Endothelial cell of umbilical vein (primary cell): ENCODE measurements at regions not wholly inside any gene's neighbourhood (a gene's known extent, or its start where the extent isn't known, plus 50 kb on each side); places are given as distances from the start of the nearest gene placed in this dataset.

Experiments used
- BruUV-seq: library from RNA; stranded (reverse); fragments of 400-500 nt; replicated peaks from 2 replicates; lab custom pipeline; 2021; lab: Mats Ljungman, UMichigan
- CTCF ChIA-PET: fragments of 300-600, 350-600 bp; sonication (Branson Sonifier 250); formaldehyde crosslinking; loops from one replicate; lab custom pipeline; 2021; ENCODE audit warnings: antibody characterized with exemption, inconsistent platforms; lab: Charles Lee
- POLR2A ChIA-PET: fragments of 300-600, 350-600 bp; sonication (Branson Sonifier 250); formaldehyde crosslinking; loops from one replicate; lab custom pipeline; 2021; ENCODE audit warnings: antibody characterized with exemption, inconsistent platforms; lab: Charles Lee
- DNase-seq: peaks from one replicate; pipeline ENCODE4 v3.0.0-alpha.2; 2011; ENCODE audit warnings: low read depth, low spot score
- FAIRE-seq: peaks from 2 replicates; lab custom pipeline; 2011; peaks lifted over from hg19 to GRCh38; lab: Jason Lieb, UNC
- H2AFZ ChIP-seq: 2 replicates; pipeline ENCODE4 v1.6.0; 2012; ENCODE audit warnings: low read depth, low read length, control low read depth, inconsistent platforms
- H3K27ac ChIP-seq: 2 replicates; pipeline ENCODE4 v1.5.1; 2011; ENCODE audit warnings: low read depth, mild to moderate bottlenecking, control low read depth, low read length, moderate library complexity; ENCODE audit not compliant: insufficient read depth
- H3K27me3 ChIP-seq, 2 experiments: 2 replicates each; pipeline versions ENCODE4 v1.6.0 to v1.6.1; 2011; ENCODE audit warnings: low read length in 2 of 2, mixed read lengths in 1 of 2; ENCODE audit not compliant: control insufficient read depth in 2 of 2, insufficient read depth in 2 of 2
- H3K36me3 ChIP-seq, 2 experiments: 2 replicates in 1 of 2; 3 replicates in 1 of 2; pipeline ENCODE4 v1.5.1; 2011; ENCODE audit warnings: low read length in 2 of 2, mild to moderate bottlenecking in 1 of 2, moderate library complexity in 1 of 2; ENCODE audit not compliant: control insufficient read depth in 2 of 2, insufficient read depth in 2 of 2; ENCODE audit errors: extremely low read depth in 1 of 2
- H3K4me1 ChIP-seq: 3 replicates; pipeline ENCODE4 v1.5.1; 2011; ENCODE audit warnings: mild to moderate bottlenecking, low read length; ENCODE audit not compliant: control insufficient read depth, insufficient read depth; ENCODE audit errors: extremely low read depth
- H3K4me2 ChIP-seq: 2 replicates; pipeline ENCODE4 v1.6.1; 2011; ENCODE audit warnings: low read length, control low read depth, mixed read lengths; ENCODE audit not compliant: insufficient read depth
- H3K4me3 ChIP-seq, 3 experiments: fragments of 200-600 bp in 1 of 3; sonication (generic), shearing (Covaris generic) in 1 of 3; replicated peaks in 1 of 3; 2 replicates each; pipeline ENCODE4 v1.5.1; 2011 to 2016; ENCODE audit warnings: control low read depth in 3 of 3, low read length in 3 of 3, mild to moderate bottlenecking in 2 of 3, inconsistent platforms in 1 of 3, low read depth in 1 of 3, moderate library complexity in 1 of 3; ENCODE audit not compliant: insufficient read depth in 1 of 3
- H3K79me2 ChIP-seq: 2 replicates; pipeline ENCODE4 v1.6.0; 2012; ENCODE audit warnings: low read length, inconsistent platforms; ENCODE audit not compliant: control insufficient read depth, insufficient read depth
- H3K9ac ChIP-seq: replicated peaks from 2 replicates; pipeline ENCODE3; 2011; ENCODE audit warnings: low read length, control low read depth; ENCODE audit not compliant: insufficient read depth; ENCODE audit errors: extremely low read depth
- H3K9me1 ChIP-seq: replicated peaks from 3 replicates; pipeline ENCODE4 v1.6.0; 2011; ENCODE audit warnings: mild to moderate bottlenecking, low read length; ENCODE audit not compliant: control insufficient read depth, insufficient read depth; ENCODE audit errors: extremely low read depth
- H3K9me3 ChIP-seq: replicated peaks from 2 replicates; pipeline ENCODE4 v1.5.1; 2012; ENCODE audit warnings: low read length, inconsistent platforms; ENCODE audit not compliant: control insufficient read depth, insufficient read depth
- H4K20me1 ChIP-seq: replicated peaks from 2 replicates; pipeline ENCODE3; 2011; ENCODE audit warnings: mild to moderate bottlenecking, low read length; ENCODE audit not compliant: control insufficient read depth, insufficient read depth; ENCODE audit errors: extremely low read depth
- CTCF ChIP-seq, 2 donors: IDR thresholded peaks; 1 replicate in 1 of 2; 2 replicates in 1 of 2; pipeline ENCODE4 v1.5.1; 2011; ENCODE audit warnings: low read length in 2 of 2, mild to moderate bottlenecking in 2 of 2, moderate library complexity in 2 of 2, control low read depth in 1 of 2, inconsistent platforms in 1 of 2, low read depth in 1 of 2; ENCODE audit not compliant: insufficient read depth in 1 of 2; ENCODE audit errors: extremely low read depth in 1 of 2
- EZH2 ChIP-seq: IDR thresholded peaks from 2 replicates; pipeline ENCODE4 v1.6.1; 2012; ENCODE audit warnings: borderline replicate concordance, low read depth, mild to moderate bottlenecking, moderate library complexity, low read length, inconsistent platforms; ENCODE audit not compliant: severe bottlenecking
- FOS ChIP-seq: IDR thresholded peaks from 2 replicates; pipeline ENCODE4 v1.6.1; 2011; ENCODE audit warnings: mild to moderate bottlenecking, low read length, moderate library complexity, borderline replicate concordance; ENCODE audit not compliant: insufficient read depth
- GATA2 ChIP-seq: IDR thresholded peaks from 2 replicates; pipeline ENCODE4 v1.7.0; 2011; ENCODE audit warnings: low read depth, mild to moderate bottlenecking, moderate library complexity, mixed read lengths, low read length; ENCODE audit not compliant: insufficient read length, insufficient read depth
- JUN ChIP-seq: IDR thresholded peaks from 2 replicates; pipeline ENCODE4 v1.6.1; 2011; ENCODE audit warnings: borderline replicate concordance, low read depth; ENCODE audit not compliant: insufficient read length, insufficient read depth
- MAX ChIP-seq: IDR thresholded peaks from 2 replicates; pipeline ENCODE4 v1.6.1; 2011; ENCODE audit not compliant: insufficient read depth, insufficient read length
- MYC ChIP-seq: IDR thresholded peaks from one replicate; pipeline ENCODE4 v1.6.1; 2011; ENCODE audit warnings: mild to moderate bottlenecking, low read depth, low read length
- POLR2A ChIP-seq: IDR thresholded peaks from 2 replicates; pipeline ENCODE4 v1.6.1; 2012; ENCODE audit warnings: low read depth, mild to moderate bottlenecking, control low read depth, low read length
- POLR2AphosphoS5 ChIP-seq: IDR thresholded peaks from 2 replicates; pipeline ENCODE4 v1.6.1; 2012; ENCODE audit warnings: low read depth, mild to moderate bottlenecking, control low read depth, low read length, moderate library complexity; ENCODE audit not compliant: insufficient read depth
- dilution Hi-C: fragments of 300-500 bp; cut with MboI; formaldehyde crosslinking; loops from one replicate; pipeline ENCODE4 v1.15.0; 2019; ENCODE audit warnings: low sequenced_read_pairs; ENCODE audit not compliant: extremely low pct_ligation_motif_present
- intact Hi-C: fragments of 100-400 bp; cut with micrococcal nuclease; formaldehyde crosslinking; loops from one replicate; pipeline ENCODE4 v1.10.0; 2022

- FAIRE-seq (peak; percentile 61), DNase-seq (peak; percentile 5)
- dilution Hi-C loops = no loop called here
- BruUV-seq = no TSS peak
- Histone ChIP-seq H3K27ac (no peak overlapping the region), H3K9ac (no peak overlapping the region), H3K4me3 (no peak overlapping the region), H3K4me1 (peaks cover 3% of the 10 kb centered on the region), H4K20me1 (no peaks in the 10 kb centered on the region), H3K79me2 (no peaks in the 10 kb centered on the region), H3K27me3 (no peaks in the 10 kb centered on the region), H3K9me1 (no peaks in the 10 kb centered on the region), H3K9me3 (no peaks in the 10 kb centered on the region), H2AFZ (peak overlapping the region; percentile 23), H3K4me2 (no peak overlapping the region), H3K36me3 (no peaks in the 10 kb centered on the region)
- intact Hi-C loops = loop anchor here (1.0 to 5.0 kb wide), 4 partner anchors 165 to 377 kb away; no protein-coding TSS in a partner anchor
- CTCF ChIA-PET = interaction anchor here (0.6 to 2.3 kb wide), 8 partner anchors 76 to 391 kb away, joined by 3 to 11 read pairs (median 6); no protein-coding TSS in a partner anchor
- TF ChIP-seq MYC (no peak), CTCF (IDR thresholded peaks at IDR 0.05; ENCODE audit: extremely low read depth in 1 of 2, insufficient read depth in 1 of 2, low read depth in 1 of 2, low read length in 2 of 2) (peak in 1 of 2 donors; percentile 24)
- POLR2A ChIA-PET = no interaction called here
Observed at GRCh38 chr18:64409511-64409910, 260.6 kb upstream of the LINC00305 start.

DNA sequence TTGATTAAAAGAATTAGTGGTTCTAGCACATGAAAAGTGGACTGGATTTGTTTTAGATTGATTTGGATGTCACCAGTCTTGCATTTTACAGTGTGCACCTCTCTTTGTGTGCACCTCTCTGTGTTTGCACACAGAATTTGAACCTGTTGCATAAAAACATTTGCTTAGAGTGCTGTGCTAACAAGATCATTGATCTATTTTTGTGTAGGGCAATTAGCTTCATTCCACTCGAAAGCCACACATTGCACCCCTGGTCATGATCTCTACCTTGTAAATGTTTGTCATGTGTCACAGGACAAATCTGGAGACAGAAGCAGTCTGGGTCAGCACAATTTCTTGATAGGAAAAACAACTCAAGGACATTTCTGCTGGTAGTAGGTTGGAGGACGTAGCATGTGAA is 258.7 kb upstream of the LINC00305 start:
- dilution Hi-C loops = no loop called here
- no peaks in the 10 kb centered on the region for H3K9me1 ChIP-seq
- BruUV-seq = no TSS peak
- H3K4me2 ChIP-seq = no peak overlapping the region
- ChIA-PET CTCF (no interaction called here), POLR2A (no interaction called here)
- intact Hi-C loops = loop anchor here (2.0 to 5.0 kb wide), 2 partner anchors 310 to 375 kb away; no protein-coding TSS in a partner anchor
- no peak overlapping the region for H3K4me3 ChIP-seq
- no peak for TF ChIP-seq JUN
- no peak for TF ChIP-seq MAX
- TF ChIP-seq POLR2A = no peak
- no peak for TF ChIP-seq POLR2AphosphoS5
- TF ChIP-seq GATA2 = no peak
- TF ChIP-seq MYC = no peak
- no peak for TF ChIP-seq CTCF (IDR thresholded peaks at IDR 0.05; ENCODE audit: extremely low read depth in 1 of 2, insufficient read depth in 1 of 2, low read depth in 1 of 2, low read length in 2 of 2)
- no peak for TF ChIP-seq EZH2
- no peak for TF ChIP-seq FOS
- peaks cover 3% of the 10 kb centered on the region for H3K4me1 ChIP-seq
- FAIRE-seq = no peak
- no peaks in the 10 kb centered on the region for H3K9me3 ChIP-seq
- no peak overlapping the region for H2AFZ ChIP-seq
- no peak for DNase-seq
- no peaks in the 10 kb centered on the region for H4K20me1 ChIP-seq
- no peak overlapping the region for H3K9ac ChIP-seq
- no peaks in the 10 kb centered on the region for H3K27me3 ChIP-seq
- H3K27ac ChIP-seq = no peak overlapping the region
- no peaks in the 10 kb centered on the region for H3K36me3 ChIP-seq
- no peaks in the 10 kb centered on the region for H3K79me2 ChIP-seq
